D721Med (cell line): ENCODE measurements at regions not wholly inside any gene's neighbourhood (a gene's known extent, or its start where the extent isn't known, plus 50 kb on each side); places are given as distances from the start of the nearest gene placed in this dataset.

ENCODE experiments used
- DNase-seq: peaks from one replicate; pipeline ENCODE4 v3.0.0; 2011; ENCODE audit warnings: low spot score; ENCODE audit not compliant: insufficient read length
- FAIRE-seq: peaks from 2 replicates; lab custom pipeline; 2011; peaks lifted over from hg19 to GRCh38; lab: Jason Lieb, UNC
- TF ChIP-seq, protein P1 (sequence below): IDR thresholded peaks from 2 replicates; pipeline ENCODE4 v1.5.1; 2012; ENCODE audit warnings: mild to moderate bottlenecking, control low read depth; ENCODE audit not compliant: insufficient read depth; ENCODE audit errors: missing control alignments

DNA sequence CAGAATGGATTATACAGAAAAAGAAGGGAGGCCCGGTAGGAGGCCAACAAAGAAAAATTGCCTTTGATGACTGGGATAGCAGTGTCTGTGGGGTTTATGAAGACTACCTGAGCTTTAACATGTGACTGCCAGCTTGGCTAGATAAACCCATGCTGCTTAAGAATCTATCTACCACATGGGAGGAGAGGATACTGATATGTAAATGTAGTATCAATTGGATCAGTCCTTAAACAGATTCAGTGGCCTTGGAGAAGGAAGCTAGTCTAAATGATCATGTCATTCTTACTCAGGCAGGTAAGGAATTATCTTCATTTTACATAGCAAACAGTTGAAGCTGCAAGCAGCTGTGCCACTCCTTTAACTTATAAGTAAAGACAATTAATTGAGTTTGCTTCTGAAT is 50.0 kb upstream of the SYNPR start:
- FAIRE-seq (no peak), DNase-seq (no peak)
- TF ChIP-seq, protein P1, sequence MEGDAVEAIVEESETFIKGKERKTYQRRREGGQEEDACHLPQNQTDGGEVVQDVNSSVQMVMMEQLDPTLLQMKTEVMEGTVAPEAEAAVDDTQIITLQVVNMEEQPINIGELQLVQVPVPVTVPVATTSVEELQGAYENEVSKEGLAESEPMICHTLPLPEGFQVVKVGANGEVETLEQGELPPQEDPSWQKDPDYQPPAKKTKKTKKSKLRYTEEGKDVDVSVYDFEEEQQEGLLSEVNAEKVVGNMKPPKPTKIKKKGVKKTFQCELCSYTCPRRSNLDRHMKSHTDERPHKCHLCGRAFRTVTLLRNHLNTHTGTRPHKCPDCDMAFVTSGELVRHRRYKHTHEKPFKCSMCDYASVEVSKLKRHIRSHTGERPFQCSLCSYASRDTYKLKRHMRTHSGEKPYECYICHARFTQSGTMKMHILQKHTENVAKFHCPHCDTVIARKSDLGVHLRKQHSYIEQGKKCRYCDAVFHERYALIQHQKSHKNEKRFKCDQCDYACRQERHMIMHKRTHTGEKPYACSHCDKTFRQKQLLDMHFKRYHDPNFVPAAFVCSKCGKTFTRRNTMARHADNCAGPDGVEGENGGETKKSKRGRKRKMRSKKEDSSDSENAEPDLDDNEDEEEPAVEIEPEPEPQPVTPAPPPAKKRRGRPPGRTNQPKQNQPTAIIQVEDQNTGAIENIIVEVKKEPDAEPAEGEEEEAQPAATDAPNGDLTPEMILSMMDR = no peak
